AG04449 (cell line): ENCODE measurements at regions not wholly inside any gene's neighbourhood (a gene's known extent, or its start where the extent isn't known, plus 50 kb on each side); places are given as distances from the start of the nearest gene placed in this dataset.
"Not testable (repeated sequence)": the region's sequence is repeated elsewhere in the genome, so short reads cannot be mapped to it uniquely, and the experiment has no call there.

Source experiments
- CTCF ChIA-PET: fragments of 350-600 bp; formaldehyde crosslinking; extraction: SDS; loops from one replicate; lab custom pipeline; 2021; ENCODE audit warnings: antibody characterized with exemption; lab: Yijun Ruan, JAX
- POLR2A ChIA-PET: fragments of 400-600, 350-600 bp; formaldehyde crosslinking; extraction: SDS; loops from one replicate; lab custom pipeline; 2020; ENCODE audit warnings: antibody characterized with exemption, inconsistent platforms; lab: Yijun Ruan, JAX
- DNase-seq: peaks from one replicate; pipeline ENCODE4 v3.0.0-alpha.2; 2010; ENCODE audit warnings: low read depth, low spot score
- H3K4me3 ChIP-seq: 2 replicates; pipeline ENCODE4 v1.5.1; 2011; ENCODE audit warnings: low read depth, mild to moderate bottlenecking, control low read depth, low read length
- CTCF ChIP-seq: IDR thresholded peaks from one replicate; pipeline ENCODE4 v1.5.1; 2011; ENCODE audit warnings: mild to moderate bottlenecking, moderate library complexity, low read length, control low read depth, inconsistent platforms; ENCODE audit not compliant: insufficient read depth; ENCODE audit errors: missing control alignments

GRCh38 chr7:130804220-130804619 lies 70.2 kb upstream of the KLF14 start:
- H3K4me3 ChIP-seq = no peak overlapping the region
- no peak for DNase-seq
- no peak for TF ChIP-seq CTCF
- POLR2A ChIA-PET = no interaction called here
- CTCF ChIA-PET = interaction anchor here (1.5 to 1.9 kb wide), 2 partner anchors 9 to 11 kb away, joined by 4 to 6 read pairs; no protein-coding TSS in a partner anchor

GRCh38 chr7:130812819-130813218 lies 78.8 kb upstream of the KLF14 start:
- DNase-seq = not testable (repeated sequence)
- CTCF ChIA-PET = interaction anchor here (0.7 to 3.8 kb wide), 4 partner anchors 8 to 19 kb away, joined by 3 to 24 read pairs (median 9); no protein-coding TSS in a partner anchor

GRCh38 chr7:130814778-130815335 lies 80.8 kb upstream of the KLF14 start:
- no peak overlapping the region for H3K4me3 ChIP-seq
- CTCF ChIA-PET = interaction anchor here (1.0 to 3.8 kb wide), 8 partner anchors 10 to 225 kb away, joined by 3 to 24 read pairs (median 6); no protein-coding TSS in a partner anchor
- POLR2A ChIA-PET = no interaction called here
- no peak for DNase-seq
- peak; percentile 22 for TF ChIP-seq CTCF

More at GRCh38 chr7:130812819-130813218, 78.8 kb upstream of the KLF14 start:
- H3K4me3 ChIP-seq, POLR2A ChIA-PET: not testable (repeated sequence)

GRCh38 chr7:130818056-130818455 lies 84.0 kb upstream of the KLF14 start:
- DNase-seq = no peak
- ChIA-PET POLR2A (no interaction called here), CTCF (no interaction called here)
- no peak for TF ChIP-seq CTCF
- H3K4me3 ChIP-seq = no peak overlapping the region

- DNase-seq = no peak
- H3K4me3 ChIP-seq = no peak overlapping the region
- ChIA-PET CTCF (interaction anchor here (1.3 to 2.2 kb wide), 4 partner anchors 8 to 218 kb away, joined by 3 to 13 read pairs (median 6); no protein-coding TSS in a partner anchor), POLR2A (no interaction called here)
- TF ChIP-seq CTCF = no peak
Measured at GRCh38 chr7:130821864-130822263, 87.9 kb upstream of the KLF14 start.

GRCh38 chr7:130822642-130823041 lies 88.6 kb upstream of the KLF14 start:
- H3K4me3 ChIP-seq = no peak overlapping the region
- ChIA-PET POLR2A (no interaction called here), CTCF (interaction anchor here (1.3 to 2.2 kb wide), 4 partner anchors 9 to 217 kb away, joined by 3 to 13 read pairs (median 6); no protein-coding TSS in a partner anchor)

More at GRCh38 chr7:130822642-130823041, 88.6 kb upstream of the KLF14 start:
- no peak for DNase-seq
- TF ChIP-seq CTCF = no peak
